Activated CD4-positive, alpha-beta T cell treated with anti-CD3 and anti-CD28 coated beads, Interleukin-2, amount 50 U/mL, for 16 hours (primary cell): ENCODE measurements at regions not wholly inside any gene's neighbourhood (a gene's known extent, or its start where the extent isn't known, plus 50 kb on each side); places are given as distances from the start of the nearest gene placed in this dataset.
"Not testable (repeated sequence)": the region's sequence is repeated elsewhere in the genome, so short reads cannot be mapped to it uniquely, and the experiment has no call there.

Source experiments
- DNase-seq: peaks from one replicate; pipeline ENCODE4 v3.0.0-alpha.2; 2020

GRCh38 chr14:85150166-85150565 is 379.8 kb upstream of the FLRT2 start:
- no peak for DNase-seq

- DNase-seq, result no peak
These were observed 375.2 kb upstream of the FLRT2 start for GRCh38 chr14:85154714-85155113.

GRCh38 chr14:85156319-85156718 is 373.6 kb upstream of the FLRT2 start:
- no peak for DNase-seq

GRCh38 chr14:85159726-85160125 is 370.2 kb upstream of the FLRT2 start:
- DNase-seq, result no peak

- no peak for DNase-seq
These were observed 364.9 kb upstream of the FLRT2 start for GRCh38 chr14:85165094-85165493.

GRCh38 chr14:85169381-85169780 is 360.6 kb upstream of the FLRT2 start:
- DNase-seq, result no peak

GRCh38 chr14:85172290-85172689 is 357.7 kb upstream of the FLRT2 start:
- no peak for DNase-seq

GRCh38 chr14:85172889-85173477 is 357.0 kb upstream of the FLRT2 start:
- DNase-seq, result no peak

GRCh38 chr14:85175556-85175955 is 354.4 kb upstream of the FLRT2 start:
- DNase-seq, result no peak

- no peak for DNase-seq
These were observed 351.1 kb upstream of the FLRT2 start for GRCh38 chr14:85178864-85179263.

- no peak for DNase-seq
These were observed 349.1 kb upstream of the FLRT2 start for GRCh38 chr14:85180876-85181275.

GRCh38 chr14:85182282-85182681 is 347.7 kb upstream of the FLRT2 start:
- DNase-seq, result no peak

- DNase-seq, result no peak
These were observed 343.9 kb upstream of the FLRT2 start for GRCh38 chr14:85186082-85186481.

GRCh38 chr14:85187521-85187920 is 342.4 kb upstream of the FLRT2 start:
- DNase-seq, result no peak

GRCh38 chr14:85188836-85189235 is 341.1 kb upstream of the FLRT2 start:
- DNase-seq, result no peak

GRCh38 chr14:85189253-85189652 is 340.7 kb upstream of the FLRT2 start:
- not testable (repeated sequence) for DNase-seq

- no peak for DNase-seq
These were observed 339.7 kb upstream of the FLRT2 start for GRCh38 chr14:85190251-85190650.

GRCh38 chr14:85191986-85192385 is 338.0 kb upstream of the FLRT2 start:
- DNase-seq, result no peak

- no peak for DNase-seq
These were observed 334.0 kb upstream of the FLRT2 start for GRCh38 chr14:85195872-85196477.

- no peak for DNase-seq
These were observed 331.9 kb upstream of the FLRT2 start for GRCh38 chr14:85198001-85198400.

GRCh38 chr14:85205875-85206274 is 324.1 kb upstream of the FLRT2 start:
- no peak for DNase-seq

GRCh38 chr14:85214471-85214870 is 315.5 kb upstream of the FLRT2 start:
- no peak for DNase-seq

- no peak for DNase-seq
These were observed 312.5 kb upstream of the FLRT2 start for GRCh38 chr14:85217412-85217811.

GRCh38 chr14:85218982-85219381 is 311.0 kb upstream of the FLRT2 start:
- no peak for DNase-seq

GRCh38 chr14:85221832-85222231 is 308.1 kb upstream of the FLRT2 start:
- DNase-seq, result no peak
